ENCODE measurements at regions not wholly inside any gene's neighbourhood (a gene's known extent, or its start where the extent isn't known, plus 50 kb on each side); places are given as distances from the start of the nearest gene placed in this dataset.

DNA sequence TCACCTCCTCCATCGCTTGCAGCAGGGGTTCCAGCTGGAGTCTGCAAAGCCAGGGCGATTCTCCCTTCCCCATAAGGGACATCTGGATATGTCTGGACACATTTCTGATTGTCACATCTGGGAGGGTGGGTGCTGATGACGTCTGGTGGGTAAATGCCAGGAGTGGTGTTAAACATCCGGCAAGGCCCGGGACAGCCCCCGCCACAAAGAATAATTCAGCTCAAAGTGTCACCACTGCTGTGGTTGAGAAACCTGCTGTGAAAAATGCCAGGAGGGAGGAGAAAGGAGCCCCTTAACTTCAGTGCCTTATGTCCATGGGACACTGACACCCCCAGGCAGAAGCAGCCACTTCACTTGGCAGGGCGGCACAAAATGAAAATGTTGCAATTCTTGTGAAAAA is 179.4 kb upstream of the SDK2 start:
- Histone ChIP-seq H2AK5ac (ENCODE audit: low read length, severe bottlenecking) (no peak overlapping the region), H2AFZ (ENCODE audit: low read depth, low read length) (no peak overlapping the region), H3K4ac (ENCODE audit: low read depth in 1 of 2, low read length in 2 of 2) (no peak overlapping the region), H3K27ac (ENCODE audit: low read length, poor library complexity, severe bottlenecking) (no peak overlapping the region), H3K14ac (ENCODE audit: low read length in 2 of 2) (no peak overlapping the region), H3K36me3 (ENCODE audit: control insufficient read depth in 1 of 2, insufficient read depth in 2 of 2, low read depth in 1 of 2, low read length in 2 of 2) (no peaks in the 10 kb centered on the region), H3K4me1 (ENCODE audit: control insufficient read depth, insufficient read depth, low read depth, low read length) (no peaks in the 10 kb centered on the region), H3K4me3 (ENCODE audit: insufficient read depth in 1 of 2, low read depth in 1 of 2, low read length in 2 of 2) (no peak overlapping the region), H2BK15ac (ENCODE audit: low read depth, poor library complexity, severe bottlenecking) (no peak overlapping the region), H4K8ac (ENCODE audit: low read length) (no peak overlapping the region), H3K23ac (ENCODE audit: low read length in 2 of 2) (no peak overlapping the region), H3K79me1 (replicated peaks; ENCODE audit: low read length, poor library complexity, severe bottlenecking) (no peaks in the 10 kb centered on the region), H3K9ac (ENCODE audit: low read length) (no peak overlapping the region), H3K18ac (ENCODE audit: low read depth in 1 of 2, low read length in 2 of 2) (no peak overlapping the region), H3K4me2 (ENCODE audit: low read length, poor library complexity, severe bottlenecking) (no peak overlapping the region), H2BK12ac (ENCODE audit: low read length in 2 of 2) (no peak overlapping the region), H2BK5ac (ENCODE audit: low read depth, low read length, poor library complexity, severe bottlenecking) (no peak overlapping the region), H3K27me3 (ENCODE audit: control insufficient read depth in 1 of 2, insufficient read depth in 1 of 2, low read length in 2 of 2) (peaks cover 0 to 66% of the 10 kb centered on the region in 2 experiments), H4K91ac (ENCODE audit: low read length) (no peak overlapping the region), H2BK120ac (ENCODE audit: low read depth, low read length) (no peak overlapping the region), H3K9me3 (ENCODE audit: control insufficient read depth, low read length) (no peaks in the 10 kb centered on the region)
- 72% methylated on average over 6 of the region's 7 CpGs for WGBS
- no peak for DNase-seq

DNA sequence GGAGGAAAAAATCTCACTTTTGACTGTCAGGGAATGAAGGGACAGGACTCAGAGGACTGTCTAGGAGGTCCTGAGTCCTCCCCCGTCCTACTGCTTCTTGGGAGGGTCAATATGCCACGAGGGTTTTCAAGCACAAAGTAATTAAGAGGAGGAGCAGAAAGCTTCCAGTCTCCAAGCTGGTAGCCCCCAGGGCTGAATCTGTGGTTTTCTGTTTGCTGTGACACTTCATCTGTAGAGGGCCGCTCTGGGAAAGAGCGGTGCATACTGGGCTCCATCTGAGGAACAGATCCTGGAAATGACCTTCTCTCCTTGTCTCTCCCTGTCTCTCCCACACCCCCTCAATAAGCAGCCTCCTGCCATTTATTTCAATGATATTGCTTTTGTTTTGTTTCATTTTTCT is 180.1 kb upstream of the SDK2 start:
- Histone ChIP-seq H3K9me3 (ENCODE audit: control insufficient read depth, low read length) (no peaks in the 10 kb centered on the region), H4K8ac (ENCODE audit: low read length) (no peak overlapping the region), H3K27ac (ENCODE audit: low read length, poor library complexity, severe bottlenecking) (no peak overlapping the region), H3K4ac (ENCODE audit: low read depth in 1 of 2, low read length in 2 of 2) (no peak overlapping the region), H2BK15ac (ENCODE audit: low read depth, poor library complexity, severe bottlenecking) (no peak overlapping the region), H3K4me2 (ENCODE audit: low read length, poor library complexity, severe bottlenecking) (no peak overlapping the region), H4K91ac (ENCODE audit: low read length) (no peak overlapping the region), H3K79me1 (replicated peaks; ENCODE audit: low read length, poor library complexity, severe bottlenecking) (no peaks in the 10 kb centered on the region), H2AFZ (ENCODE audit: low read depth, low read length) (no peak overlapping the region), H2AK5ac (ENCODE audit: low read length, severe bottlenecking) (no peak overlapping the region), H3K18ac (ENCODE audit: low read depth in 1 of 2, low read length in 2 of 2) (no peak overlapping the region), H2BK5ac (ENCODE audit: low read depth, low read length, poor library complexity, severe bottlenecking) (no peak overlapping the region), H2BK12ac (ENCODE audit: low read length in 2 of 2) (no peak overlapping the region), H3K9ac (ENCODE audit: low read length) (no peak overlapping the region), H3K27me3 (ENCODE audit: control insufficient read depth in 1 of 2, insufficient read depth in 1 of 2, low read length in 2 of 2) (peaks cover 0 to 71% of the 10 kb centered on the region in 2 experiments), H3K14ac (ENCODE audit: low read length in 2 of 2) (no peak overlapping the region), H3K36me3 (ENCODE audit: control insufficient read depth in 1 of 2, insufficient read depth in 2 of 2, low read depth in 1 of 2, low read length in 2 of 2) (no peaks in the 10 kb centered on the region), H2BK120ac (ENCODE audit: low read depth, low read length) (no peak overlapping the region), H3K23ac (ENCODE audit: low read length in 2 of 2) (no peak overlapping the region), H3K4me3 (ENCODE audit: insufficient read depth in 1 of 2, low read depth in 1 of 2, low read length in 2 of 2) (no peak overlapping the region), H3K4me1 (ENCODE audit: control insufficient read depth, insufficient read depth, low read depth, low read length) (no peaks in the 10 kb centered on the region)
- DNase-seq = no peak
- WGBS = 58% methylated on average over 4 of the region's 4 CpGs

DNA sequence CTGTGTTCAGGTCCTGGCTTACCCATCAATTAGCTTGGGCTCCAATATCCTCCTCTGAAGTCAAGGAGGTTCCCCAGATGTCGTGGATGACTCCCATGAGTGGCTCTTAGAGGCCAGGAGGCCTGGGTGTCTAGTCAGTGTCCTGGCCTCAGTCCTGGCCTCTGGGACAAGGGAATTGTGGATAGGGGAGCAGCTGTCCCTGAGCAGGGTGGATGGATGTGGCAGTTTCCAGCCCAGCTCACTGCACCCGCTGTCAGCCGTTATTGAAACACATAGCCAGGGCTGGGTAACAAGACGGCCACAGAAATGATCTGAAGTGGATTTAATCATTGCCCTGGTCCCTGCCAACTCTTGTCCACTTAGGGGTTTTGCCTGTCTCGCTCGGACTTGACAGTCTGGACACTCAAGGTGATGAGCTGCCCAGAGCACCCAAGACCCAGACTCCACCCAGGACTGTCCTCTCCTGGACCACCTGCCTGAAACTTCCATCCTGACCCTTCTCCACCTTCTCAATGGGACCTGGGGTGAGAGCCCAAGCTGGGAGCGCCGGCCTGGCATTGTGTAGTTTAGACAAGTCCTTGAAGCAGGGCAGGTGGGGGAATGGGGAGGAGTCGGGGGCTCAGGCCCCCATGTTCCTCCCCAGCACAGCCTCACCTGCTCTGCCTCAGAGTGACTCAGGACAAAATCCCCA is 182.1 kb upstream of the SDK2 start:
- Histone ChIP-seq H3K27me3 (ENCODE audit: control insufficient read depth in 1 of 2, insufficient read depth in 1 of 2, low read length in 2 of 2) (peaks cover 0 to 88% of the 10 kb centered on the region in 2 experiments), H3K79me1 (replicated peaks; ENCODE audit: low read length, poor library complexity, severe bottlenecking) (no peaks in the 10 kb centered on the region), H3K9ac (ENCODE audit: low read length) (no peak overlapping the region), H2AFZ (ENCODE audit: low read depth, low read length) (no peak overlapping the region), H2BK5ac (ENCODE audit: low read depth, low read length, poor library complexity, severe bottlenecking) (no peak overlapping the region), H3K4me1 (ENCODE audit: control insufficient read depth, insufficient read depth, low read depth, low read length) (no peaks in the 10 kb centered on the region), H3K14ac (ENCODE audit: low read length in 2 of 2) (no peak overlapping the region), H3K23ac (ENCODE audit: low read length in 2 of 2) (no peak overlapping the region), H3K4me2 (ENCODE audit: low read length, poor library complexity, severe bottlenecking) (no peak overlapping the region), H3K18ac (ENCODE audit: low read depth in 1 of 2, low read length in 2 of 2) (no peak overlapping the region), H3K4ac (ENCODE audit: low read depth in 1 of 2, low read length in 2 of 2) (no peak overlapping the region), H4K91ac (ENCODE audit: low read length) (no peak overlapping the region), H3K9me3 (ENCODE audit: control insufficient read depth, low read length) (no peaks in the 10 kb centered on the region), H4K8ac (ENCODE audit: low read length) (no peak overlapping the region), H3K36me3 (ENCODE audit: control insufficient read depth in 1 of 2, insufficient read depth in 2 of 2, low read depth in 1 of 2, low read length in 2 of 2) (no peaks in the 10 kb centered on the region), H3K27ac (ENCODE audit: low read length, poor library complexity, severe bottlenecking) (no peak overlapping the region), H2BK15ac (ENCODE audit: low read depth, poor library complexity, severe bottlenecking) (no peak overlapping the region), H3K4me3 (ENCODE audit: insufficient read depth in 1 of 2, low read depth in 1 of 2, low read length in 2 of 2) (no peak overlapping the region), H2AK5ac (ENCODE audit: low read length, severe bottlenecking) (no peak overlapping the region), H2BK12ac (ENCODE audit: low read length in 2 of 2) (no peak overlapping the region), H2BK120ac (ENCODE audit: low read depth, low read length) (no peak overlapping the region)
- DNase-seq = no peak
- 86% methylated on average over 6 of the region's 9 CpGs for WGBS

DNA sequence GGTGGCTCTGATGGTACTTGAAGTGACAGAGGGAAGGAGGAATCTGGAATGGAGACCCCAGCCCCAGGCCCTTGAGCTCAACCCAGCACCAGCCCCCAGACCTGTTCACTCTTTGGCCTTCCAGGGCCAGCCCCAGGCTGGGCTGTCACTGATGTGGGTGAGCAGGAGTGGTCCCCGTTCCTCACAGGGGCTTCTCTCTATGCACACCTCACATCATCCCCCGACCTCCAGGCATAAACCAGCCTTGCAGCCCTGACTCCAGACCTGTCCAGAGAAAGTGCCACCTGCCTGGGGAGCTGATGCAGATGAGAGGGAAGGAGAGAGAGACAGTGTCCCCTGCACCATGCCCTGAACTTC is 182.6 kb upstream of the SDK2 start:
- H3K9me3 ChIP-seq (ENCODE audit: control insufficient read depth, low read length) = no peaks in the 10 kb centered on the region
- H3K4me1 ChIP-seq (ENCODE audit: control insufficient read depth, insufficient read depth, low read depth, low read length) = no peaks in the 10 kb centered on the region
- H3K18ac ChIP-seq (ENCODE audit: low read depth in 1 of 2, low read length in 2 of 2) = no peak overlapping the region
- H3K4me2 ChIP-seq (ENCODE audit: low read length, poor library complexity, severe bottlenecking) = no peak overlapping the region
- H4K91ac ChIP-seq (ENCODE audit: low read length) = no peak overlapping the region
- H2AFZ ChIP-seq (ENCODE audit: low read depth, low read length) = no peak overlapping the region
- no peak overlapping the region for H2BK120ac ChIP-seq (ENCODE audit: low read depth, low read length)
- peaks cover 0 to 92% of the 10 kb centered on the region in 2 experiments for H3K27me3 ChIP-seq (ENCODE audit: control insufficient read depth in 1 of 2, insufficient read depth in 1 of 2, low read length in 2 of 2)
- no peak for DNase-seq
- H3K4ac ChIP-seq (ENCODE audit: low read depth in 1 of 2, low read length in 2 of 2) = no peak overlapping the region
- 71% methylated on average over 1 of the region's 2 CpGs for WGBS
- no peak overlapping the region for H3K4me3 ChIP-seq (ENCODE audit: insufficient read depth in 1 of 2, low read depth in 1 of 2, low read length in 2 of 2)
- H3K36me3 ChIP-seq (ENCODE audit: control insufficient read depth in 1 of 2, insufficient read depth in 2 of 2, low read depth in 1 of 2, low read length in 2 of 2) = no peaks in the 10 kb centered on the region
- no peaks in the 10 kb centered on the region for H3K79me1 ChIP-seq (replicated peaks; ENCODE audit: low read length, poor library complexity, severe bottlenecking)
- H3K23ac ChIP-seq (ENCODE audit: low read length in 2 of 2) = no peak overlapping the region
- H2BK5ac ChIP-seq (ENCODE audit: low read depth, low read length, poor library complexity, severe bottlenecking) = no peak overlapping the region
- H3K9ac ChIP-seq (ENCODE audit: low read length) = no peak overlapping the region
- H3K27ac ChIP-seq (ENCODE audit: low read length, poor library complexity, severe bottlenecking) = no peak overlapping the region
- H2BK12ac ChIP-seq (ENCODE audit: low read length in 2 of 2) = no peak overlapping the region
- H2BK15ac ChIP-seq (ENCODE audit: low read depth, poor library complexity, severe bottlenecking) = no peak overlapping the region
- no peak overlapping the region for H3K14ac ChIP-seq (ENCODE audit: low read length in 2 of 2)
- H2AK5ac ChIP-seq (ENCODE audit: low read length, severe bottlenecking) = no peak overlapping the region
- no peak overlapping the region for H4K8ac ChIP-seq (ENCODE audit: low read length)

Measured in mesenchymal stem cell (in vitro differentiated cells and primary cell).